ENCODE measurements at regions not wholly inside any gene's neighbourhood (a gene's known extent, or its start where the extent isn't known, plus 50 kb on each side); places are given as distances from the start of the nearest gene placed in this dataset.

- ATAC-seq = no peak
- H3K36me3 ChIP-seq (ENCODE audit: insufficient read depth in 1 of 2, low read depth in 1 of 2) = no peaks in the 10 kb centered on the region
- H3K4me3 ChIP-seq = no peak overlapping the region
- no peaks in the 10 kb centered on the region for H3K4me1 ChIP-seq
- TF ChIP-seq CTCF (IDR thresholded peaks at IDR 0.05) = no peak
- no peak overlapping the region for H3K27ac ChIP-seq
- intact Hi-C loops (cut with DNase I) = no loop called here
- no peak for DNase-seq
- H3K27me3 ChIP-seq (ENCODE audit: insufficient read depth in 3 of 3, low read length in 2 of 3) = no peaks in the 10 kb centered on the region
- no peaks in the 10 kb centered on the region for H3K9me3 ChIP-seq
- WGBS, 3 donors = 84 to 90% (median 89%) methylated on average over 1 of the region's 1 CpG
Measured at GRCh38 chr9:3660936-3661335, 135.1 kb upstream of the RFX3 start.

GRCh38 chr9:3659647-3660046, 133.8 kb upstream of the RFX3 start:
- Histone ChIP-seq H3K9me3 (no peaks in the 10 kb centered on the region), H3K4me1 (no peaks in the 10 kb centered on the region), H3K27ac (no peak overlapping the region), H3K4me3 (no peak overlapping the region), H3K36me3 (ENCODE audit: insufficient read depth in 1 of 2, low read depth in 1 of 2) (no peaks in the 10 kb centered on the region), H3K27me3 (ENCODE audit: insufficient read depth in 3 of 3, low read length in 2 of 3) (no peaks in the 10 kb centered on the region)
- TF ChIP-seq CTCF (IDR thresholded peaks at IDR 0.05) = no peak
- intact Hi-C loops (cut with DNase I) = loop anchor here (10.0 kb wide), 1 partner anchor 195 kb away; no protein-coding TSS in a partner anchor
- WGBS, 3 donors = 75 to 86% (median 83%) methylated on average over 2 of the region's 2 CpGs
- DNase-seq (no peak), ATAC-seq (no peak)

- TF ChIP-seq CTCF (IDR thresholded peaks at IDR 0.05) = no peak
- Histone ChIP-seq H3K9me3 (no peaks in the 10 kb centered on the region), H3K27me3 (ENCODE audit: insufficient read depth in 3 of 3, low read length in 2 of 3) (no peaks in the 10 kb centered on the region), H3K4me3 (no peak overlapping the region), H3K4me1 (no peaks in the 10 kb centered on the region), H3K27ac (no peak overlapping the region), H3K36me3 (ENCODE audit: insufficient read depth in 1 of 2, low read depth in 1 of 2) (no peaks in the 10 kb centered on the region)
- WGBS, 3 donors = 94% methylated on average over 3 of the region's 3 CpGs
- DNase-seq = no peak
- ATAC-seq = no peak
- intact Hi-C loops (cut with DNase I) = loop anchor here (10.0 kb wide), 1 partner anchor 194 kb away; no protein-coding TSS in a partner anchor
Measured at GRCh38 chr9:3658964-3659363, 133.2 kb upstream of the RFX3 start.

- H3K27ac ChIP-seq = no peak overlapping the region
- 93 to 96% (median 95%) methylated on average over 2 of the region's 2 CpGs for WGBS, 3 donors
- no peaks in the 10 kb centered on the region for H3K9me3 ChIP-seq
- intact Hi-C loops (cut with DNase I) = loop anchor here (10.0 kb wide), 1 partner anchor 191 kb away; no protein-coding TSS in a partner anchor
- no peaks in the 10 kb centered on the region for H3K4me1 ChIP-seq
- no peaks in the 10 kb centered on the region for H3K36me3 ChIP-seq (ENCODE audit: insufficient read depth in 1 of 2, low read depth in 1 of 2)
- ATAC-seq (no peak), DNase-seq (no peak)
- H3K27me3 ChIP-seq (ENCODE audit: insufficient read depth in 3 of 3, low read length in 2 of 3) = no peaks in the 10 kb centered on the region
- no peak overlapping the region for H3K4me3 ChIP-seq
- no peak for TF ChIP-seq CTCF (IDR thresholded peaks at IDR 0.05)
Measured at GRCh38 chr9:3656224-3656623, 130.4 kb upstream of the RFX3 start.

GRCh38 chr9:3650994-3651622, 125.3 kb upstream of the RFX3 start:
- Histone ChIP-seq H3K9me3 (no peaks in the 10 kb centered on the region), H3K27ac (no peak overlapping the region), H3K4me1 (no peaks in the 10 kb centered on the region), H3K27me3 (ENCODE audit: insufficient read depth in 3 of 3, low read length in 2 of 3) (no peaks in the 10 kb centered on the region), H3K36me3 (ENCODE audit: insufficient read depth in 1 of 2, low read depth in 1 of 2) (no peaks in the 10 kb centered on the region), H3K4me3 (no peak overlapping the region)
- no peak for TF ChIP-seq CTCF (IDR thresholded peaks at IDR 0.05)
- intact Hi-C loops (cut with DNase I) = loop anchor here (10.0 kb wide), 1 partner anchor 186 kb away; no protein-coding TSS in a partner anchor
- 68 to 77% (median 69%) methylated on average over 5 of the region's 5 CpGs for WGBS, 3 donors
- ATAC-seq (no peak), DNase-seq (no peak)

All from psoas muscle (tissue), 7 donors.